ENCODE measurements at regions not wholly inside any gene's neighbourhood (a gene's known extent, or its start where the extent isn't known, plus 50 kb on each side); places are given as distances from the start of the nearest gene placed in this dataset.

- no peaks in the 10 kb centered on the region for H3K27me3 ChIP-seq (ENCODE audit: insufficient read depth)
- ATAC-seq: no peak
- Mint-ChIP-seq H3K27me3 (ENCODE audit: insufficient read depth, low read depth, poor library complexity) (no peaks in the 10 kb centered on the region), H3K4me3 (no peak overlapping the region), H3K36me3 (ENCODE audit: low read depth) (peaks cover 13% of the 10 kb centered on the region; the same call in 2 of the 3 replicates), H3K27ac (no peak overlapping the region), H3K9me3 (no peaks in the 10 kb centered on the region), H3K4me1 (no peaks in the 10 kb centered on the region)
- peaks cover under 1% of the 10 kb centered on the region; the same call in 1 of the 2 replicates for H3K4me1 ChIP-seq (ENCODE audit: insufficient read depth)
- no peaks in the 10 kb centered on the region for H3K79me2 ChIP-seq (replicated peaks; ENCODE audit: insufficient read depth)
- no peak for TF ChIP-seq STAT1 (IDR thresholded peaks at IDR 0.05; ENCODE audit: unreplicated experiment)
- TF ChIP-seq ZNF114 (CRISPR knock-in tag; IDR thresholded peaks at IDR 0.05): no peak
- TF ChIP-seq ZNF462 (CRISPR knock-in tag; IDR thresholded peaks at IDR 0.05): no peak
- no peak for TF ChIP-seq ZNF331 (CRISPR knock-in tag; IDR thresholded peaks at IDR 0.05; ENCODE audit: low read depth)
- no peak for TF ChIP-seq CTCF (conservative IDR thresholded peaks at IDR 0.05; ENCODE audit: low read depth in 2 of 2)
- no peak for TF ChIP-seq EZH2phosphoT487 (IDR thresholded peaks at IDR 0.05; ENCODE audit: unreplicated experiment)
- TF ChIP-seq POLR2AphosphoS5 (IDR thresholded peaks at IDR 0.05; ENCODE audit: low read depth): no peak
- TF ChIP-seq JUNB (IDR thresholded peaks at IDR 0.05; ENCODE audit: unreplicated experiment): no peak
- no peak for TF ChIP-seq EZH2 (IDR thresholded peaks at IDR 0.05; ENCODE audit: low read depth, unreplicated experiment)
- no peak for TF ChIP-seq CREB1 (CRISPR knock-in tag; IDR thresholded peaks at IDR 0.05; ENCODE audit: low read depth)
- TF ChIP-seq NANOG (IDR thresholded peaks at IDR 0.05; ENCODE audit: borderline replicate concordance): no peak
- TF ChIP-seq REST (IDR thresholded peaks at IDR 0.05; ENCODE audit: unreplicated experiment): no peak
- TF ChIP-seq ETS1 (IDR thresholded peaks at IDR 0.05): no peak
- no peak overlapping the region for H3K27ac ChIP-seq (ENCODE audit: low read depth)
- H3K9me2 ChIP-seq (ENCODE audit: insufficient read depth): no peaks in the 10 kb centered on the region
- no peak for DNase-seq (ENCODE audit: low spot score)
- no peaks in the 10 kb centered on the region for H3K36me3 ChIP-seq (ENCODE audit: insufficient read depth)
- no peak overlapping the region for H3K4me3 ChIP-seq
- H3F3A ChIP-seq (replicated peaks; ENCODE audit: low read depth): no peaks in the 10 kb centered on the region
- H4K20me1 ChIP-seq (replicated peaks; ENCODE audit: insufficient read depth): no peaks in the 10 kb centered on the region
- no peak overlapping the region for H3K4me2 ChIP-seq
- H2AFZ ChIP-seq: no peak overlapping the region
Observed at GRCh38 chr3:95271395-95271794, 1208.5 kb downstream of the NSUN3 start.

All from GM23338 (cell line).